ENCODE measurements at regions not wholly inside any gene's neighbourhood (a gene's known extent, or its start where the extent isn't known, plus 50 kb on each side); places are given as distances from the start of the nearest gene placed in this dataset.

DNA sequence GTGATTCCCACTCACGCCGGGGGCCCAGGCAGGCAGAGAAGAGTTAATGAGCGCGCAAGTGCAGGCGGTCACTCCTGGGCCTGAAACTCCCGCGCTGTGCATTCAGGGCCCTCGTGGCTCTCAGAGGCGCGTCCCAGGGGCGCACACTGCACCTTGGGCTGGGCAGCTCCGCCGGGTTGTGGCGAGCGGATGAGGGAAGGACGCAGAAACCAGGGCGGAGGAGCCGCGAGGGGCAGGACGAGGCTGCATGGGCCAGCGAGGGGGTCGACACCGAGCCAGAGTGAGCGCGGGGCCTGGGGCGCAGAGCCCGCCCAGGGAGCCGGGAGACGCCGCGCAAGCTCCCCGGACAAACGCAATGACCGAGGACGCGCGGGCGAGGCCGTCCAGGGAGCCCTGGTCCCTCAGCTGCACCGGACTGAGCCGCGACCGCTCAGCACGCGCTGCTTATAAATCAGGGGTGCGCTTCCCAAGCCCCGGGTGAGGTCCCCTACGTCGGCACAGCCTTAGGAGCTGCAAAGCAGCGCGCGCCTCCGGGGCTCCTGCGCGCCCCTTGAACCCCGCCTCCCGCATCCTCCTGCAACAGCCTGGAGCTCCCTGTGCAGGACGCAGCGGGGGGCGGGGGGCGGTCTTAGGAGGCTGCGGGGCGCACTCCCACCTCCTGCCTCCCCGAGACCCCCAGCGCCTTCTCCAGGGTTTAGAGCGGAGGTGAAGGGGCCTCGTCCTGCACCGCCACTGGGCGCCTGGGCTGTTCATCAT, 180.2 kb upstream of the ALKAL2 start:
- TF ChIP-seq, protein P1, sequence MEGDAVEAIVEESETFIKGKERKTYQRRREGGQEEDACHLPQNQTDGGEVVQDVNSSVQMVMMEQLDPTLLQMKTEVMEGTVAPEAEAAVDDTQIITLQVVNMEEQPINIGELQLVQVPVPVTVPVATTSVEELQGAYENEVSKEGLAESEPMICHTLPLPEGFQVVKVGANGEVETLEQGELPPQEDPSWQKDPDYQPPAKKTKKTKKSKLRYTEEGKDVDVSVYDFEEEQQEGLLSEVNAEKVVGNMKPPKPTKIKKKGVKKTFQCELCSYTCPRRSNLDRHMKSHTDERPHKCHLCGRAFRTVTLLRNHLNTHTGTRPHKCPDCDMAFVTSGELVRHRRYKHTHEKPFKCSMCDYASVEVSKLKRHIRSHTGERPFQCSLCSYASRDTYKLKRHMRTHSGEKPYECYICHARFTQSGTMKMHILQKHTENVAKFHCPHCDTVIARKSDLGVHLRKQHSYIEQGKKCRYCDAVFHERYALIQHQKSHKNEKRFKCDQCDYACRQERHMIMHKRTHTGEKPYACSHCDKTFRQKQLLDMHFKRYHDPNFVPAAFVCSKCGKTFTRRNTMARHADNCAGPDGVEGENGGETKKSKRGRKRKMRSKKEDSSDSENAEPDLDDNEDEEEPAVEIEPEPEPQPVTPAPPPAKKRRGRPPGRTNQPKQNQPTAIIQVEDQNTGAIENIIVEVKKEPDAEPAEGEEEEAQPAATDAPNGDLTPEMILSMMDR (IDR thresholded peaks at IDR 0.05), result no peak
- no peak for TF ChIP-seq POLR2AphosphoS5 (IDR thresholded peaks at IDR 0.05)

All from upper lobe of left lung (tissue), 4 donors.